A673 (cell line): ENCODE measurements at regions not wholly inside any gene's neighbourhood (a gene's known extent, or its start where the extent isn't known, plus 50 kb on each side); places are given as distances from the start of the nearest gene placed in this dataset.

Experiments
- EZH2 ChIP-seq: fragments of 200-600 bp; sonication (generic); IDR thresholded peaks from 2 replicates; pipeline ENCODE4 v1.6.1; 2017; ENCODE audit warnings: borderline replicate concordance, low read depth, mild to moderate bottlenecking, mixed read lengths, antibody characterized with exemption, low read length; ENCODE audit not compliant: poor library complexity, severe bottlenecking
- TF ChIP-seq, protein P1 (sequence below): fragments of 300-800, 200-600 bp; sonication (generic); conservative IDR thresholded peaks from 2 replicates; pipeline ENCODE4 v1.5.1; 2017; ENCODE audit warnings: low read depth, mild to moderate bottlenecking, antibody characterized with exemption, low read length, moderate library complexity, mixed read lengths

DNA sequence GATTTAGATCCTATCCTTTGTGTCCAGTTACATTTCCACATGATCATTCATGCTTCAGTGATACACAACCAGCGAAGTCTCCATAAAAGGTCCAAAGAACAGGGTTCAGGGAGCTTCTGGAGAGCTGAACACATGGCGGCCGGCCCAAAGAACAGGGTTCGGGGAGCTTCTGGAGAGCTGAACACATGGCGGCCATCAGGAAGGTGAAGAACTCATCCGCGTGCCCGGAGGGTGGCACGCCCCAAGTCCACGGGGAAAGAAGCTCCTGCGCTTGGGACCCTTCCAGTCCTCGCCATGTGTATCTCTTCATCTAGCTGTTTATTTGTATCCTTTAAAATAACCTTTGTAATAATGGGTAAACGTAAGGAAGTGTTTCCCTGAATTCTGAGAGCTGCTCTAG lies 91.9 kb upstream of the FLRT2 start:
- TF ChIP-seq, protein P1, sequence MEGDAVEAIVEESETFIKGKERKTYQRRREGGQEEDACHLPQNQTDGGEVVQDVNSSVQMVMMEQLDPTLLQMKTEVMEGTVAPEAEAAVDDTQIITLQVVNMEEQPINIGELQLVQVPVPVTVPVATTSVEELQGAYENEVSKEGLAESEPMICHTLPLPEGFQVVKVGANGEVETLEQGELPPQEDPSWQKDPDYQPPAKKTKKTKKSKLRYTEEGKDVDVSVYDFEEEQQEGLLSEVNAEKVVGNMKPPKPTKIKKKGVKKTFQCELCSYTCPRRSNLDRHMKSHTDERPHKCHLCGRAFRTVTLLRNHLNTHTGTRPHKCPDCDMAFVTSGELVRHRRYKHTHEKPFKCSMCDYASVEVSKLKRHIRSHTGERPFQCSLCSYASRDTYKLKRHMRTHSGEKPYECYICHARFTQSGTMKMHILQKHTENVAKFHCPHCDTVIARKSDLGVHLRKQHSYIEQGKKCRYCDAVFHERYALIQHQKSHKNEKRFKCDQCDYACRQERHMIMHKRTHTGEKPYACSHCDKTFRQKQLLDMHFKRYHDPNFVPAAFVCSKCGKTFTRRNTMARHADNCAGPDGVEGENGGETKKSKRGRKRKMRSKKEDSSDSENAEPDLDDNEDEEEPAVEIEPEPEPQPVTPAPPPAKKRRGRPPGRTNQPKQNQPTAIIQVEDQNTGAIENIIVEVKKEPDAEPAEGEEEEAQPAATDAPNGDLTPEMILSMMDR: no peak
- no peak for TF ChIP-seq EZH2
